ENCODE measurements at regions not wholly inside any gene's neighbourhood (a gene's known extent, or its start where the extent isn't known, plus 50 kb on each side); places are given as distances from the start of the nearest gene placed in this dataset.

- TF ChIP-seq CTCF (IDR thresholded peaks at IDR 0.05) (no peak), ZFX (IDR thresholded peaks at IDR 0.05; ENCODE audit: borderline replicate concordance) (no peak)
These were observed 94.7 kb downstream of the DMRTA2 start for GRCh38 chr1:50328552-50328951.
